ENCODE measurements at regions not wholly inside any gene's neighbourhood (a gene's known extent, or its start where the extent isn't known, plus 50 kb on each side); places are given as distances from the start of the nearest gene placed in this dataset.

GRCh38 chr15:46917721-46918252 is 799.5 kb upstream of the SEMA6D start:
- Histone ChIP-seq H2AFZ (replicated peaks; ENCODE audit: low read length, poor library complexity) (no peak overlapping the region), H3K36me3 (ENCODE audit: control insufficient read depth, insufficient read depth, low read length) (no peaks in the 10 kb centered on the region), H4K91ac (ENCODE audit: insufficient read depth, low read depth, low read length) (no peak overlapping the region), H3K27me3 (ENCODE audit: control insufficient read depth, insufficient read depth, low read length) (no peaks in the 10 kb centered on the region), H4K20me1 (ENCODE audit: insufficient read depth, low read length) (no peaks in the 10 kb centered on the region), H2BK15ac (ENCODE audit: low read depth, low read length) (no peak overlapping the region), H3K4me2 (ENCODE audit: low read depth, low read length) (no peak overlapping the region), H2AK9ac (replicated peaks; ENCODE audit: low read depth, low read length, poor library complexity) (no peak overlapping the region), H3K4me3 (ENCODE audit: insufficient read depth, low read depth, low read length) (no peak overlapping the region), H3K9me1 (ENCODE audit: insufficient read depth, low read length) (no peaks in the 10 kb centered on the region), H3K18ac (ENCODE audit: low read depth, low read length) (no peak overlapping the region), H2BK5ac (ENCODE audit: low read depth, low read length, poor library complexity, severe bottlenecking) (no peak overlapping the region), H2BK20ac (ENCODE audit: low read depth, low read length) (no peak overlapping the region), H3K79me1 (ENCODE audit: low read depth in 1 of 2, low read length in 2 of 2) (no peaks in the 10 kb centered on the region), H2BK120ac (ENCODE audit: low read depth, low read length) (no peak overlapping the region), H3K9me3 (ENCODE audit: control insufficient read depth, insufficient read depth, low read length) (peaks cover 8% of the 10 kb centered on the region; the same call in 1 of the 2 replicates), H3K4ac (ENCODE audit: low read depth, low read length) (no peak overlapping the region), H3K56ac (ENCODE audit: extremely low read depth, insufficient read depth, low read length) (no peak overlapping the region), H3K9ac (ENCODE audit: low read depth, low read length) (no peak overlapping the region), H3K14ac (replicated peaks; ENCODE audit: low read depth, low read length) (no peak overlapping the region), H2AK5ac (ENCODE audit: low read depth, low read length) (no peak overlapping the region), H4K5ac (ENCODE audit: low read depth, low read length) (no peak overlapping the region), H3K27ac (ENCODE audit: insufficient read depth, low read length) (no peak overlapping the region), H3K23ac (ENCODE audit: low read depth, low read length) (no peak overlapping the region), H3K4me1 (ENCODE audit: control insufficient read depth, insufficient read depth, low read length) (no peaks in the 10 kb centered on the region), H4K8ac (ENCODE audit: low read depth in 2 of 2, low read length in 2 of 2) (no peak overlapping the region)
- dilution Hi-C loops (cut with HindIII; ENCODE audit: low sequenced_read_pairs, unreplicated experiment): no loop called here
- no TSS peak for BruUV-seq (replicated peaks)
- in situ Hi-C loops (cut with MboI; ENCODE audit: low sequenced_read_pairs): no loop called here
- intact Hi-C loops (cut with micrococcal nuclease): no loop called here
- no peak for DNase-seq
- ChIA-PET POLR2A (ENCODE audit: unreplicated experiment) (no interaction called here), CTCF (no interaction called here)
- WGBS, 2 experiments (ENCODE audit: extremely low coverage in 2 of 2, insufficient read length in 1 of 2): no CpG with 5 or more reads among the region's 3 CpGs
- no peak for ATAC-seq (ENCODE audit: low read depth)
- TF ChIP-seq BHLHE40 (IDR thresholded peaks at IDR 0.05; ENCODE audit: low read depth, low read length) (no peak), USF2 (IDR thresholded peaks at IDR 0.05; ENCODE audit: low read depth, low read length) (no peak), MAZ (IDR thresholded peaks at IDR 0.05; ENCODE audit: borderline replicate concordance, low read depth, low read length) (no peak), FOS (IDR thresholded peaks at IDR 0.05; ENCODE audit: low read depth, low read length) (no peak), CHD1 (IDR thresholded peaks at IDR 0.05; ENCODE audit: low read depth, low read length) (no peak), NFE2L2 (IDR thresholded peaks at IDR 0.05; ENCODE audit: low read depth, low read length) (no peak), MXI1 (IDR thresholded peaks at IDR 0.05; ENCODE audit: borderline replicate concordance, low read depth, low read length) (no peak), RFX5 (IDR thresholded peaks at IDR 0.05; ENCODE audit: low read depth, low read length) (no peak), ELK1 (IDR thresholded peaks at IDR 0.05; ENCODE audit: borderline replicate concordance, low read depth, low read length) (no peak), CEBPB (IDR thresholded peaks at IDR 0.05; ENCODE audit: low read depth, low read length) (no peak), RAD21 (IDR thresholded peaks at IDR 0.05; ENCODE audit: low read length) (no peak), RCOR1 (IDR thresholded peaks at IDR 0.05; ENCODE audit: insufficient replicate concordance, low read length) (no peak), MAFK (IDR thresholded peaks at IDR 0.05; ENCODE audit: low read depth, low read length) (no peak), SMC3 (IDR thresholded peaks at IDR 0.05; ENCODE audit: low read depth, low read length) (no peak), CTCF (conservative IDR thresholded peaks at IDR 0.05; ENCODE audit: low read depth, low read length) (no peak), POLR2A (IDR thresholded peaks at IDR 0.05; ENCODE audit: low read depth, low read length) (no peak)

Measured in IMR-90 (cell line).